Prostate gland (tissue), 2 donors: ENCODE measurements at regions not wholly inside any gene's neighbourhood (a gene's known extent, or its start where the extent isn't known, plus 50 kb on each side); places are given as distances from the start of the nearest gene placed in this dataset.

Source experiments
- DNase-seq: peaks from one replicate; pipeline ENCODE4 v3.0.0-alpha.2; 2019; ENCODE audit warnings: low spot score
- H3K27ac ChIP-seq, 2 donors: fragments of 200-600 bp; sonication (generic); 2 replicates each; pipeline ENCODE4 v1.5.1; 2017 to 2019
- H3K27me3 ChIP-seq: fragments of 200-600 bp; sonication (generic); replicated peaks from 2 replicates; pipeline ENCODE4 v1.5.1; 2019; ENCODE audit not compliant: insufficient read depth
- H3K36me3 ChIP-seq, 2 donors: fragments of 200-600 bp; sonication (generic); 1 replicate in 1 of 2; 2 replicates in 1 of 2; pipeline versions ENCODE4 v1.5.1 to v1.8.1; 2017 to 2019
- H3K4me1 ChIP-seq: fragments of 200-600 bp; sonication (generic); replicated peaks from 2 replicates; pipeline ENCODE4 v1.5.1; 2019
- H3K4me3 ChIP-seq, 2 donors: fragments of 200-600 bp; sonication (generic); 2 replicates each; pipeline ENCODE4 v1.5.1; 2017 to 2019
- H3K9me3 ChIP-seq: fragments of 200-600 bp; sonication (generic); 2 replicates; pipeline ENCODE4 v1.5.1; 2017
- CTCF ChIP-seq, 4 experiments: fragments of 200-600 bp in 2 of 4; fragments of 450-650 bp in 2 of 4; sonication (generic) in 2 of 4; IDR thresholded peaks; 1 replicate in 3 of 4; 2 replicates in 1 of 4; pipeline ENCODE4 v1.5.1; 2016 to 2019; ENCODE audit warnings: antibody characterized with exemption in 4 of 4, mild to moderate bottlenecking in 2 of 4, moderate library complexity in 2 of 4
- POLR2A ChIP-seq: fragments of 450-650 bp; IDR thresholded peaks from one replicate; pipeline ENCODE4 v1.6.1; 2016; ENCODE audit warnings: antibody characterized with exemption, mild to moderate bottlenecking
- POLR2AphosphoS5 ChIP-seq: sonication (generic); formaldehyde crosslinking; IDR thresholded peaks from one replicate; pipeline ENCODE4 v1.6.1; 2017; ENCODE audit warnings: antibody characterized with exemption
- WGBS: methylation state at CpG from one replicate; pipeline ENCODE4 v1.1.5; 2018; 5-methylcytosine and 5-hydroxymethylcytosine counted together
- intact Hi-C: fragments of 100-400 bp; cut with DNase I; formaldehyde crosslinking; loops from one replicate; pipeline ENCODE4 v1.14.2; 2022

GRCh38 chr9:7377489-7377888, 422.1 kb downstream of the DMAC1 start:
- TF ChIP-seq POLR2AphosphoS5, result no peak
- TF ChIP-seq POLR2A, result no peak
- no peak for TF ChIP-seq CTCF (IDR thresholded peaks at IDR 0.05)
- H3K27me3 ChIP-seq, result no peaks in the 10 kb centered on the region
- no peaks in the 10 kb centered on the region for H3K36me3 ChIP-seq
- no peaks in the 10 kb centered on the region for H3K4me1 ChIP-seq
- no peak overlapping the region for H3K4me3 ChIP-seq
- DNase-seq, result no peak
- WGBS, result 74% methylated on average over 2 of the region's 2 CpGs
- no peak overlapping the region for H3K27ac ChIP-seq
- intact Hi-C loops, result no loop called here
- H3K9me3 ChIP-seq, result no peaks in the 10 kb centered on the region

GRCh38 chr9:7376833-7377232, 422.7 kb downstream of the DMAC1 start:
- TF ChIP-seq POLR2A (no peak), POLR2AphosphoS5 (no peak), CTCF (IDR thresholded peaks at IDR 0.05) (no peak)
- WGBS, result 85% methylated on average over 5 of the region's 5 CpGs

GRCh38 chr9:7376213-7376612, 423.4 kb downstream of the DMAC1 start:
- intact Hi-C loops, result no loop called here
- H3K27me3 ChIP-seq, result no peaks in the 10 kb centered on the region
- no peak for DNase-seq
- H3K4me3 ChIP-seq, result no peak overlapping the region
- 91% methylated on average over 2 of the region's 2 CpGs for WGBS
- no peak for TF ChIP-seq POLR2AphosphoS5
- no peak for TF ChIP-seq CTCF (IDR thresholded peaks at IDR 0.05)
- no peak for TF ChIP-seq POLR2A
- H3K9me3 ChIP-seq, result no peaks in the 10 kb centered on the region
- H3K36me3 ChIP-seq, result no peaks in the 10 kb centered on the region
- no peaks in the 10 kb centered on the region for H3K4me1 ChIP-seq
- H3K27ac ChIP-seq, result no peak overlapping the region

More at GRCh38 chr9:7376833-7377232, 422.7 kb downstream of the DMAC1 start:
- no peak overlapping the region for H3K4me3 ChIP-seq
- no peaks in the 10 kb centered on the region for H3K4me1 ChIP-seq
- H3K36me3 ChIP-seq, result no peaks in the 10 kb centered on the region
- no peak for DNase-seq
- intact Hi-C loops, result no loop called here
- no peaks in the 10 kb centered on the region for H3K27me3 ChIP-seq
- H3K9me3 ChIP-seq, result no peaks in the 10 kb centered on the region
- no peak overlapping the region for H3K27ac ChIP-seq

GRCh38 chr9:7375013-7375511, 424.5 kb downstream of the DMAC1 start:
- DNase-seq, result no peak
- no peak for TF ChIP-seq CTCF (IDR thresholded peaks at IDR 0.05)
- no peak for TF ChIP-seq POLR2AphosphoS5
- no peak for TF ChIP-seq POLR2A
- no peak overlapping the region for H3K27ac ChIP-seq
- H3K36me3 ChIP-seq, result no peaks in the 10 kb centered on the region
- H3K4me3 ChIP-seq, result no peak overlapping the region
- 13% methylated on average over 5 of the region's 5 CpGs for WGBS
- H3K9me3 ChIP-seq, result no peaks in the 10 kb centered on the region
- H3K4me1 ChIP-seq, result no peaks in the 10 kb centered on the region
- intact Hi-C loops, result no loop called here
- no peaks in the 10 kb centered on the region for H3K27me3 ChIP-seq

GRCh38 chr9:7370988-7371387, 428.6 kb downstream of the DMAC1 start:
- Histone ChIP-seq H3K27me3 (no peaks in the 10 kb centered on the region), H3K4me1 (no peaks in the 10 kb centered on the region), H3K27ac (no peak overlapping the region), H3K9me3 (no peaks in the 10 kb centered on the region), H3K36me3 (no peaks in the 10 kb centered on the region), H3K4me3 (no peak overlapping the region)
- intact Hi-C loops, result no loop called here
- TF ChIP-seq POLR2A, result no peak
- no peak for TF ChIP-seq CTCF (IDR thresholded peaks at IDR 0.05)
- no peak for TF ChIP-seq POLR2AphosphoS5
- peak; percentile 8 for DNase-seq
- WGBS, result 80% methylated on average over 3 of the region's 3 CpGs
